SK-N-SH (cell line): ENCODE measurements at regions not wholly inside any gene's neighbourhood (a gene's known extent, or its start where the extent isn't known, plus 50 kb on each side); places are given as distances from the start of the nearest gene placed in this dataset.

ENCODE experiments used
- CTCF ChIA-PET: fragments of 300-600, 350-600 bp; formaldehyde crosslinking; extraction: SDS; loops from one replicate; lab custom pipeline; 2021; lab: Yijun Ruan, JAX
- POLR2A ChIA-PET: fragments of 350-600 bp; sonication (Branson Sonifier 250); formaldehyde crosslinking; extraction: SDS; loops from one replicate; lab custom pipeline; 2020; ENCODE audit warnings: antibody characterized with exemption, inconsistent platforms; lab: Yijun Ruan, JAX
- DNase-seq: peaks from one replicate; pipeline ENCODE4 v3.0.0; 2012
- H2AFZ ChIP-seq: fragments of 200-600 bp; sonication (generic); 2 replicates; pipeline ENCODE4 v1.8.1; 2016; ENCODE audit warnings: antibody characterized with exemption, mild to moderate bottlenecking, low read depth
- H3F3A ChIP-seq: fragments of 200-600 bp; sonication (generic); replicated peaks from 2 replicates; pipeline ENCODE3; 2016; ENCODE audit warnings: antibody characterized with exemption, mild to moderate bottlenecking; ENCODE audit not compliant: insufficient read depth
- H3K27ac ChIP-seq, 2 experiments: fragments of 200-500 bp in 1 of 2; fragments of 200-600 bp in 1 of 2; sonication (Bioruptor generic) in 1 of 2; sonication (generic), shearing (Covaris generic) in 1 of 2; 2 replicates each; pipeline versions ENCODE4 v1.5.1 to v1.6.1; 2014 to 2016; ENCODE audit warnings: low read depth in 2 of 2, inconsistent platforms in 1 of 2, low read length in 1 of 2, mild to moderate bottlenecking in 1 of 2, mixed read lengths in 1 of 2
- H3K27me3 ChIP-seq: fragments of 200-600 bp; sonication (generic), shearing (Covaris generic); 2 replicates; pipeline ENCODE4 v1.6.1; 2016; ENCODE audit warnings: mixed run types; ENCODE audit not compliant: insufficient read depth
- H3K36me3 ChIP-seq, 2 experiments: fragments of 200-500 bp in 1 of 2; fragments of 200-600 bp in 1 of 2; sonication (Bioruptor generic) in 1 of 2; sonication (generic) in 1 of 2; replicated peaks in 1 of 2; 2 replicates each; pipeline versions ENCODE3 to v1.5.1; 2014 to 2016; ENCODE audit warnings: low read length in 1 of 2, mild to moderate bottlenecking in 1 of 2; ENCODE audit not compliant: insufficient read depth in 2 of 2, control insufficient read depth in 1 of 2
- H3K4me1 ChIP-seq, 2 experiments: fragments of 200-500 bp in 1 of 2; fragments of 200-600 bp in 1 of 2; sonication (Bioruptor generic) in 1 of 2; sonication (generic), shearing (Covaris generic) in 1 of 2; 2 replicates each; pipeline versions ENCODE4 v1.5.1 to v1.6.1; 2014 to 2016; ENCODE audit warnings: low read depth in 1 of 2, low read length in 1 of 2, mixed run types in 1 of 2; ENCODE audit not compliant: insufficient read depth in 2 of 2, control insufficient read depth in 1 of 2
- H3K4me2 ChIP-seq: fragments of 200-600 bp; sonication (generic), shearing (Covaris generic); 2 replicates; pipeline ENCODE4 v1.6.1; 2017; ENCODE audit warnings: mixed run types
- H3K4me3 ChIP-seq, 2 experiments: fragments of 200-500 bp in 1 of 2; fragments of 200-600 bp in 1 of 2; sonication (Bioruptor generic) in 1 of 2; sonication (generic), shearing (Covaris generic) in 1 of 2; 2 replicates each; pipeline versions ENCODE4 v1.5.1 to v1.8.1; 2014 to 2016; ENCODE audit warnings: low read depth in 2 of 2, inconsistent platforms in 1 of 2, low read length in 1 of 2, mild to moderate bottlenecking in 1 of 2, mixed read lengths in 1 of 2, moderate library complexity in 1 of 2
- H3K79me2 ChIP-seq: fragments of 200-600 bp; sonication (generic); 2 replicates; pipeline ENCODE4 v1.8.1; 2017; ENCODE audit warnings: mild to moderate bottlenecking; ENCODE audit not compliant: insufficient read depth
- H3K9ac ChIP-seq: fragments of 200-600 bp; sonication (generic); 2 replicates; pipeline ENCODE4 v1.6.1; 2017; ENCODE audit warnings: mixed run types
- H3K9me2 ChIP-seq: fragments of 200-600 bp; sonication (generic); 2 replicates; pipeline ENCODE4 v1.6.1; 2017; ENCODE audit warnings: mixed run types
- H3K9me3 ChIP-seq: fragments of 200-600 bp; sonication (generic); 2 replicates; pipeline ENCODE4 v1.6.1; 2017; ENCODE audit warnings: mixed run types, mild to moderate bottlenecking, moderate library complexity
- H4K20me1 ChIP-seq: fragments of 200-600 bp; sonication (generic); 2 replicates; pipeline ENCODE4 v1.6.1; 2017; ENCODE audit warnings: mild to moderate bottlenecking, mixed run types; ENCODE audit not compliant: insufficient read depth
- CTCF ChIP-seq: fragments of 200-600 bp; sonication (generic); IDR thresholded peaks from 2 replicates; pipeline ENCODE4 v1.6.1; 2017; ENCODE audit warnings: antibody characterized with exemption, mild to moderate bottlenecking, moderate library complexity
- ELF1 ChIP-seq: IDR thresholded peaks from 2 replicates; pipeline ENCODE4 v1.4.0; 2012
- FOSL2 ChIP-seq: IDR thresholded peaks from 2 replicates; pipeline ENCODE4 v1.4.0; 2012; ENCODE audit warnings: low read depth, mild to moderate bottlenecking, moderate library complexity, borderline replicate concordance
- FOXM1 ChIP-seq: IDR thresholded peaks from 2 replicates; pipeline ENCODE4 v1.4.0; 2012; ENCODE audit warnings: low read depth, mild to moderate bottlenecking
- IRF3 ChIP-seq: fragments of 150-350 bp; IDR thresholded peaks from 2 replicates; pipeline ENCODE4 v1.6.1; 2016; ENCODE audit warnings: mild to moderate bottlenecking, low read depth, low read length
- MEF2A ChIP-seq: IDR thresholded peaks from 2 replicates; pipeline ENCODE4 v1.4.0; 2012; ENCODE audit warnings: low read depth, borderline replicate concordance
- MXI1 ChIP-seq: IDR thresholded peaks from 2 replicates; pipeline ENCODE4 v1.6.1; 2012; ENCODE audit warnings: mild to moderate bottlenecking, low read depth, low read length, improper control_type of control experiment
- NRF1 ChIP-seq: IDR thresholded peaks from 2 replicates; pipeline ENCODE4 v1.6.1; 2012; ENCODE audit warnings: low read depth, mild to moderate bottlenecking, low read length
- POLR2AphosphoS5 ChIP-seq: IDR thresholded peaks from 2 replicates; pipeline ENCODE4 v1.6.1; 2012; ENCODE audit warnings: low read depth, low read length
- RAD21 ChIP-seq: IDR thresholded peaks from 2 replicates; pipeline ENCODE4 v1.6.1; 2012; ENCODE audit warnings: mild to moderate bottlenecking, low read length
- SIN3A ChIP-seq: IDR thresholded peaks from 2 replicates; pipeline ENCODE4 v1.6.1; 2012; ENCODE audit warnings: low read depth, mild to moderate bottlenecking, low read length, moderate library complexity, borderline replicate concordance
- TEAD4 ChIP-seq: IDR thresholded peaks from 2 replicates; pipeline ENCODE4 v1.4.0; 2012; ENCODE audit warnings: mild to moderate bottlenecking, borderline replicate concordance; ENCODE audit not compliant: insufficient read depth
- USF2 ChIP-seq: fragments of 150-350 bp; IDR thresholded peaks from 2 replicates; pipeline ENCODE4 v1.6.1; 2017; ENCODE audit warnings: antibody characterized with exemption, low read length, low read depth, borderline replicate concordance
- WGBS: methylation state at CpG from one replicate; pipeline ENCODE4 v1.1.6; 2017; ENCODE audit warnings: low lambda C conversion rate; 5-methylcytosine and 5-hydroxymethylcytosine counted together

- Histone ChIP-seq H3K9ac (no peak overlapping the region), H4K20me1 (no peaks in the 10 kb centered on the region), H3K27ac (no peak overlapping the region), H3F3A (peaks cover 8% of the 10 kb centered on the region), H3K27me3 (no peaks in the 10 kb centered on the region), H3K36me3 (no peaks in the 10 kb centered on the region), H3K79me2 (no peaks in the 10 kb centered on the region), H3K9me3 (no peaks in the 10 kb centered on the region), H3K4me2 (no peak overlapping the region), H2AFZ (peak overlapping the region; percentile 63; the same call in 1 of the 2 replicates), H3K9me2 (no peaks in the 10 kb centered on the region), H3K4me1 (peaks cover 21 to 32% of the 10 kb centered on the region in 2 experiments), H3K4me3 (no peak overlapping the region)
- ChIA-PET CTCF (interaction anchor here (2.0 kb wide), 1 partner anchor 174 kb away, joined by 6 read pairs; no protein-coding TSS in a partner anchor), POLR2A (no interaction called here)
- TF ChIP-seq MEF2A (no peak), USF2 (no peak), FOXM1 (no peak), TEAD4 (no peak), ELF1 (no peak), POLR2AphosphoS5 (no peak), RAD21 (no peak), MXI1 (no peak), IRF3 (no peak), NRF1 (no peak), SIN3A (no peak), FOSL2 (no peak), CTCF (no peak)
- WGBS: 96% methylated on average over 3 of the region's 3 CpGs
- DNase-seq: no peak
Measured at GRCh38 chr20:53741726-53742028, 148.0 kb upstream of the ZNF217 start.
